HG02852 (cell line): ENCODE measurements at regions not wholly inside any gene's neighbourhood (a gene's known extent, or its start where the extent isn't known, plus 50 kb on each side); places are given as distances from the start of the nearest gene placed in this dataset.

ENCODE experiments used
- ATAC-seq: cut with Tn5 transposase; IDR thresholded peaks from one replicate; pipeline ENCODE4 v1.9.1; 2021; ENCODE audit warnings: mild to moderate bottlenecking, moderate library complexity; ENCODE audit not compliant: unreplicated experiment

GRCh38 chr4:59831746-59832145, 1368.4 kb upstream of the ADGRL3 start:
- ATAC-seq, result no peak

- no peak for ATAC-seq
Measured at GRCh38 chr4:59834943-59835342, 1365.2 kb upstream of the ADGRL3 start.

GRCh38 chr4:59837751-59838150, 1362.4 kb upstream of the ADGRL3 start:
- no peak for ATAC-seq

- ATAC-seq, result no peak
Measured at GRCh38 chr4:59838236-59838635, 1361.9 kb upstream of the ADGRL3 start.

GRCh38 chr4:59841698-59842097, 1358.4 kb upstream of the ADGRL3 start:
- no peak for ATAC-seq

- no peak for ATAC-seq
Measured at GRCh38 chr4:59848457-59848856, 1351.7 kb upstream of the ADGRL3 start.

GRCh38 chr4:59855630-59856352, 1344.3 kb upstream of the ADGRL3 start:
- ATAC-seq, result no peak

GRCh38 chr4:59869056-59869455, 1331.1 kb upstream of the ADGRL3 start:
- ATAC-seq, result no peak

GRCh38 chr4:59869559-59869958, 1330.6 kb upstream of the ADGRL3 start:
- ATAC-seq, result no peak

- ATAC-seq, result no peak
Measured at GRCh38 chr4:59881632-59882031, 1318.5 kb upstream of the ADGRL3 start.

GRCh38 chr4:59904331-59904730, 1295.8 kb upstream of the ADGRL3 start:
- ATAC-seq, result no peak

GRCh38 chr4:59920416-59920815, 1279.7 kb upstream of the ADGRL3 start:
- ATAC-seq, result no peak

- ATAC-seq, result no peak
Measured at GRCh38 chr4:59925290-59925689, 1274.8 kb upstream of the ADGRL3 start.

- ATAC-seq, result no peak
Measured at GRCh38 chr4:59936566-59936965, 1263.6 kb upstream of the ADGRL3 start.

- no peak for ATAC-seq
Measured at GRCh38 chr4:59938166-59938565, 1262.0 kb upstream of the ADGRL3 start.

- no peak for ATAC-seq
Measured at GRCh38 chr4:59945277-59945676, 1254.8 kb upstream of the ADGRL3 start.

GRCh38 chr4:59945716-59946115, 1254.4 kb upstream of the ADGRL3 start:
- no peak for ATAC-seq

- ATAC-seq, result no peak
Measured at GRCh38 chr4:59956366-59956765, 1243.8 kb upstream of the ADGRL3 start.

- no peak for ATAC-seq
Measured at GRCh38 chr4:59960143-59960542, 1240.0 kb upstream of the ADGRL3 start.

- no peak for ATAC-seq
Measured at GRCh38 chr4:59966758-59967157, 1233.4 kb upstream of the ADGRL3 start.

- no peak for ATAC-seq
Measured at GRCh38 chr4:59968796-59969195, 1231.3 kb upstream of the ADGRL3 start.

GRCh38 chr4:59969909-59970308, 1230.2 kb upstream of the ADGRL3 start:
- no peak for ATAC-seq

GRCh38 chr4:59971952-59972351, 1228.2 kb upstream of the ADGRL3 start:
- ATAC-seq, result no peak
